ENCODE measurements at regions not wholly inside any gene's neighbourhood (a gene's known extent, or its start where the extent isn't known, plus 50 kb on each side); places are given as distances from the start of the nearest gene placed in this dataset.
"Not testable (repeated sequence)": the region's sequence is repeated elsewhere in the genome, so short reads cannot be mapped to it uniquely, and the experiment has no call there.

- DNase-seq (ENCODE audit: low read depth) = no peak
Measured at GRCh38 chr14:39666386-39666785, 234.2 kb upstream of the FBXO33 start.

DNA sequence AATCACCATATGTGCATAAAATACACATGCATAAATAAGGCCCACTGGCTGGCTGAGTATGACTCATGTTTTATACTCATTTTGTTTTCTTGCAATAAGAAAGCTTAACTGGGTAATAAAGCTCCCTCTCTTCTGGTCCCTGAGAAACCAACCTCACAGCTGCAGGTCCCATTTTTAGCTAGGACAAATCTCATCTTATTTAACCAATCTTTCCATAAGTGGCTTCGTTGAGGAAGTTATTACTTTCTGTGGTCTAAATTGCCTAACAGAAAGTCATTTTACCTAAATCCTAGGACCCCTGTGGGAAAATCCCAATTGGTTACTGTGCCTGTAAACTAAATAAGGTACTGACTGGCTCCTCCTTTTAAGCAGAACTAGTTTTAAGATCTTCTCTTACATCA, 232.8 kb upstream of the FBXO33 start:
- DNase-seq (ENCODE audit: low read depth) = no peak

DNA sequence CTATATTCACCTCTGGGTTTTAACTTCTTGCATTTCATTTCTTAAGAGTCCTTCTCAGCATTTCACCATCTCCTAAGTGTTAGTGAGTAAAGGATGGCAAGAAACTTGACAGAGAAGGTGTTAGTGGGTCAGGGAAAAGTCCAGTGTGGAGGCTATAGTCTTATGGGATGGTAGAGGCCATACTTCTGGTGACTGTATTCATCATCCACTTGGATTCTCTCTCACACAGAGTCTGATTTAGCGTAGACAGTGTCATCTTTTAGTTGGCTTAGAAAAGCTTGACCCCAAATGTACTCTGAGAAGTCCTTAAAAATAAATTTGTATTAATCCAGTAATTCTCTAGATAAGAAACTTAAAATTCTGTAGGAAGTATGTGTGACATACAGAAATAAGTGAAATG, 232.4 kb upstream of the FBXO33 start:
- no peak for DNase-seq (ENCODE audit: low read depth)

GRCh38 chr14:39641224-39641623, 209.0 kb upstream of the FBXO33 start:
- no peak for DNase-seq (ENCODE audit: low read depth)

- not testable (repeated sequence) for DNase-seq (ENCODE audit: low read depth)
Measured at GRCh38 chr14:39639009-39639408, 206.8 kb upstream of the FBXO33 start.

DNA sequence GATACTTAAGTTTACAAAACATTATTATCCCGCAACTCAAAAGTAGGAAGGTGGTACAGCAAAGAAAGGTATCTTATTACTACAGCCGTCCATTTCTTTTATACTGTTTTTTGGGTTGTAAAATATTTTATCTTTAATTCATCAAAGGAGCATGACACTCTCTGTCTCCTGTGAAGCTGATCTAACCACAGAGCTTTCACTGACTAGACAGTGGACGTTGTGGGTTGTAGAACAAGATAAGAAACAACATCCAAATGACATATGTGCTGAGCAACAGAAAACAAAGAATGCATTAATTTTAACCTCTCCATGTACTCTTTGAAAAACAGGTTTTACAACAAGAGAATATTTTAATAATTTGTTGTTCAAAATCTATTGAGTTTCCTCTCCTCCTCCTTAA, 195.9 kb upstream of the FBXO33 start:
- no peak for DNase-seq (ENCODE audit: low read depth)

GRCh38 chr14:39626589-39627576, 194.7 kb upstream of the FBXO33 start:
- no peak for DNase-seq (ENCODE audit: low read depth)

DNA sequence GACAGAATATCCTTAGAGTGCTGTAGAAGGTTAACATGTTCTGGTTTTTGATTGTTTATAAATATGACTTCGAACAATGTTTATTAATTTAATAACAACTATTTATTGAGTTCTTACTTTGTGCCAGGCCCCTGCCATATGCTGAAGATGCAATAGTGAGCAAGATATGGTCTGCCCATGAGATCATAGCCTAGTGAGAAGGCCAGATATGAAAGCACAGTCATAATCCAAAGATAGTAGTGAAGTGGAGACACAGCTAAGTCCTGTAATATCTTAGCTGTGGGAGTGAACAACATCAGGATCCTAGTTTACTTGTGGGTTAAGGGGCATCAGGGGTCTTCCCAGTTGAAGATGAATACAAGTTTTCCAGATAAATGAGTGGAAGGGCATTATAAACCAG, 189.4 kb upstream of the FBXO33 start:
- no peak for DNase-seq (ENCODE audit: low read depth)

GRCh38 chr14:39621223-39621622, 189.0 kb upstream of the FBXO33 start:
- DNase-seq (ENCODE audit: low read depth) = no peak

DNA sequence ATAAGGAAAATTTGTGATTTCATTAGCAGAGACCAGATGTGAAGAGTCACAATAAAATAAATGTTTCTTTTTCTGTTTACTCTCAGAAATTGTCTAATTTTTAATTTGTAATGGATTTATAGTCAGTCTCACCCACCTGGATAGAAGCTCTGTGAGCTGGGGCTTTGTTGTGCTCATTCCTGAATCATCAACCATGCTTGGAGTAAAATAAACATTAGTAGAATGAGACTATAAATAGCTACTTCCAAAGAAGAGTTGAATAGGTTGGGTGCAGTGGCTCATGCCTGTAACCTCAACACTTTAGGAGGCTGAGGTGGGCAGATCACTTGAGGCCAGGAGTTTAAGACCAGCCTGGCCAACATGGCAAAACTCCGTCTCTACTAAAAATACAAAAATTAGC, 185.3 kb upstream of the FBXO33 start:
- no peak for DNase-seq (ENCODE audit: low read depth)

- no peak for DNase-seq (ENCODE audit: low read depth)
Measured at GRCh38 chr14:39615352-39615751, 183.1 kb upstream of the FBXO33 start.

DNA sequence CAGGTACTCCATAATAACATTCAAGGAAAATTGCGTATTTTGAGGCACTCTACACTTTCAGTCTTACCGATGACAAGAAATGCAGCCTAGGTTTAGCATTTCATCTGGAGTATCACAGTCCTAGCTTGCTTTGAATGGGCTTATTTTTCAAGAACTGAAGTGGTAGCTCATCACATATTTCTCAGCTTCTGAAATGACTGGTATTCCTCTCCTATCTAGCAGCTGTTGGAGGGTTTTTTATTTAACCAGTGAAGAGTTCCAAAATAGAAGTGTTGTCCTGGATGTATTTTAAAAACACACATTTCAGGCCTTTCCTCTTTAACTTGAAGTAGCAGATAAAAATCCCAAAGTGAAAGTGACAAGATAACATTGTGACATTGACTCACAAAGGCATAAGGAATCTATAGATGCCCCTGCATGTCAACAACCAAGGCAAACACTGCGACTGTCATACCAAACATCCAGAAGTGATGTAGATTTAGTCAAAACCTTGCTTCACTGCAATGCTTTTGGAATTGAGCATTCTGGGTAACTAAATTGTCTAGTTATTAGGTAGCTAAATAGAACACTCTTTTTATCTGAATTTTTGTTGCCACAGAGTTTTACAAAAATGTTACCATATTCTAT, 182.2 kb upstream of the FBXO33 start:
- DNase-seq (ENCODE audit: low read depth) = no peak

DNA sequence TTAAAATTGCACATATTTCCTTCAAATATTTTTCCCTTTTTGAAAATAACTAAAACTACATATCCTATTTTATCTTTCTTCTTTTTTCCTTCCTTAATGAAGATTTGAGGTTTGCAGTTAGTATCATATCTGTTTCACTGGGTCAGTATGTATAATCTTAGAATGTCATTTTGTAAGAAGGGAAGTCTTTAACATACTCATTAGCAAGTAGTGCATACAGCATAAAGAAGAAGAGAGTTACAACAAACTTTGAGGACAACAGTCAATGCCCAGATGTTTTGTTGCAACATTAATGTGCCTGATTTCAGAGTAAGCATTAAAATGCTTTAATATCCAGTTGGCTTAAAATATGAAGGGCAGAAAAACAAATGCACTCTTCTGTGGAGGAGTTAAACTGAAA, 176.9 kb upstream of the FBXO33 start:
- no peak for DNase-seq (ENCODE audit: low read depth)

- no peak for DNase-seq (ENCODE audit: low read depth)
Measured at GRCh38 chr14:39607978-39608377, 175.7 kb upstream of the FBXO33 start.

DNA sequence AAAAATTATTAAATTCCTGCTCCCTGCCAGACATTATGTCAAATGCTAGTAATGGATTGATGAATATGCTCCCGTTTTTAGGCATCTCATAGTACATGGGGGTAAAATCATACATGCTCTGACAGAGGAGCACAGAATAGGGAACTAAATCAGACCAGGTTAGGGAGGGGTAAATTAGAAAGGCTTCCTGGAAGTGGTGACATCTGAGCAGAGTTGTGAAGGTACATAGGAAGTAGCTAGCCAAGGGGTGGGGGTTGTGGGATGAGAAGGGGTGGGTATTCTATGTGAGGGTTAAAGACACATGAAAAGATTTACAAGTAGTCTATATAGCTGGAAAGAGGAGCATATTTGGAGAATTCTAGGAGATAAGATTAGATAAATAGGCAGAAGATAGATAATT, 171.7 kb upstream of the FBXO33 start:
- no peak for DNase-seq (ENCODE audit: low read depth)

- DNase-seq (ENCODE audit: low read depth) = no peak
Measured at GRCh38 chr14:39593377-39593776, 161.1 kb upstream of the FBXO33 start.

- DNase-seq (ENCODE audit: low read depth) = no peak
Measured at GRCh38 chr14:39592116-39592789, 160.0 kb upstream of the FBXO33 start.

- DNase-seq (ENCODE audit: low read depth) = not testable (repeated sequence)
Measured at GRCh38 chr14:39589882-39590281, 157.6 kb upstream of the FBXO33 start.

DNA sequence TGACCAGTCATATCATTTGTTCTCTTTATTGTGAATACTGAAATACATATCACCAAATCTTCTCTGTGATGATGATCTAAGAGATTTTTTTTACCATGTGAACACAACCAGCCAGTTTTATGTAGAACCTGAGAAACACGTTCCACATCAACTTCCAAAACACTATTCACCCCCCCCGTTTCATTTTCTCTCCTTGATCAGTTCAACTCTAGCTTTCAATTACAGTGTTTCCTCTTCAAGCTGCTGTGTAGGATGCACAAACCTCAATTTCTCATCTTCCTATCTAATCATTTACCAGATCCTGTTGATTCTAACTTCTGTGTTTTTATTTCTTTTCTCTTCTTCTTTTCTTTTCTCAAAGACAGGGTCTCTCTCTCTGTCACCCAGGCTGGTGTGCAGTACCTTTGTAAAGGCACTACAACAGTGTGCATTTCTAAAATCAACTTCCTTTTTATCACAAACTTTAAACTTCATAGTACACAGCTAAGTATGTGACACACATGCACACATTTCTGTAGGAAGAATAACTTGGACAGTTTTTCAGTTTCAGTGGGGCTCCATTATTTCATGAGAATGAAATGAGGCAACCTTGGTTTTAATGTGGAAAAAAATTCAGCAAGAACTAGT, 149.9 kb upstream of the FBXO33 start:
- no peak for DNase-seq (ENCODE audit: low read depth)

GRCh38 chr14:39581474-39581873, 149.2 kb upstream of the FBXO33 start:
- DNase-seq (ENCODE audit: low read depth) = no peak

- DNase-seq (ENCODE audit: low read depth) = no peak
Measured at GRCh38 chr14:39580696-39581095, 148.5 kb upstream of the FBXO33 start.

DNA sequence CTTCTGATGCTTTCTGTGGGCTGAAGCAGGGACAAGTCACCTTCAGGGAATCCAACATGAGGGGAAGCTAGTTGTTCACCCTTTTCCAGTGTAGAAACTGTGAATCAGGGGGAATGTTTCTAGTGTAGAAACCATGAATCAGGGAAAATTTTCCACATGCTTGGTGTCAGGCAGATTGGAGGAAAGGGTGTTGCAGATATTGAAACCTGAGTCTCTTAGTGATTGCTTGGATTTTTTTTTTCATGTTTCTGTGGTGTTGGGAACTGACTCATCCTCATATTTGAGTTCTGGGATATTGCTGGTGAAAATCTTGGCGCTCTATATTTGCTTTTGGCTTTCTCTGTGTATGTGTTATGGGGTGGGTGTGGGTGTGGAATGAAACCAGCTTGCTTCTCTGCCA, 144.5 kb upstream of the FBXO33 start:
- no peak for DNase-seq (ENCODE audit: low read depth)
